Kasumi-1 (cell line): ENCODE measurements at regions not wholly inside any gene's neighbourhood (a gene's known extent, or its start where the extent isn't known, plus 50 kb on each side); places are given as distances from the start of the nearest gene placed in this dataset.
A peak's percentile ranks its signal among the peaks of the same experiment; 100 is the strongest.
"Not testable (repeated sequence)": the region's sequence is repeated elsewhere in the genome, so short reads cannot be mapped to it uniquely, and the experiment has no call there.

Experiments used
- DNase-seq, 2 experiments: peaks; one replicate each; lab custom pipeline; 2025; lab: John Stamatoyannopoulos, UW

DNA sequence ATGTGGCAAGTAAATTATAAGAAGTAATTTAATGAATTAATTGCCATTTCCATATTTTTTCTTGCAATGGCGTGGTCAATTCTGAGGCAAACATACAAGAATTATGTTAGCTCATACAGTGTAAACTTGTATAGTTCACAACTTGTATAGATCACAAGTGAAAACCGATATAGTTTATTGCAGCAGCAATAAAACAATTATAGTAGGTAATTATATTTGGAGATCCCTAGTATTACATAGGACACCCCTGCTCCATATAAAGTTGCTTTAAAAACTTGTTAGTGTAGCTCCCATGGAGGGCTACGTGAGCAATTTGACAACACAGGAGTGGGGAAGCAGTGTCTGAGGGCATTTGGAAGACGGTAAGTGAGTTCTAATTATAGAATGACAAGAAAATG, 288.2 kb downstream of the SOCS6 start:
- DNase-seq: no peak

DNA sequence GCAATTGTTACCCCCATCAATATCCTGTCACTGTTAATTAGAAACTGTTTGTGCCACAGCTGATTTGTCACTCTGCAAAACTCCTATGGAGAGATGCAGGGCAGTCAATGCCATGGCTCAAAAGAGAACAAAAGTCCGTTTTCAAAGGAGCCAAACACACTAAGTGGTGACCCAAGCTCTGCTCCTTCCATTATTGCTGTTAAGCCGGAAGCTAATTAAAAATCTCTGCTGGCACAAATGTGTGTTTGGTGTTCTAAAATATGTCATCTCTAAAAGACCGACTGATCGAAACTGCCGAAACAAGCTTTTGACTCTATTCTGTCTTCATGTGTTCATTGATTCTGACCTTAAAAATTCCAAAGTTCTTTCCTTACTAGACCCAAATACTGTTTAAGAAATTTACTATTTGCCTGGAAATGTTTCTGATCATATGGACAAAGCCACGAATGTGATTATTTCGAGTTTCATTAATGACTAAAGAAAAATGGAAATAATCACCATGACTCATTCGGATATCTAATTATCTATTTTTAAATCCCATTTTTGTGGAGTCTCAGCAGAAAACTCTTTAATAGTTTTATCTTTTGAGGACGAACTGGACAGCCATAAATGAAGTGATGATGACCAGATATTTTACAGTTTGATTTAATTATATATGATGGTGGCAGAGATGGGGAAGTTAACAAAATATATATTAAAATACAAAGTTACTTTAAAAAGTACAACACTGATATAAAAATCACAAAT, 287.6 kb downstream of the SOCS6 start:
- DNase-seq: no peak

DNA sequence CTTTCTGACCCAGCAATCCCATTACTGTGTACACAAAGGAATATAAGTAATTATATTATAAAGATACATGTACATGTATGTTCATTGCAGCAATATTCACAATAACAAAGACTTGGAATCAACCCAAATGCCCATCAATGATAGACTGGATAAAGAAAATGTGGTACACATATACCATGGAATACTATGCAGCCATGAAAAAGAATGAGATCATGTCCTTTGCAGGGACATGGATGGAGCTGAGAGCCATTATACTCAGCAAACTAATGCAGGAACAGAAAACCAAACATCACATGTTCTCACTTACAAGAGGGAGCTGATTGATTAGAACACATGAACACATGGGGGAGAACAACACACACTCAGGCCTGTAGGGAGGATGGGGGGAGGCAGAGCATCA, 286.1 kb downstream of the SOCS6 start:
- DNase-seq: not testable (repeated sequence)

DNA sequence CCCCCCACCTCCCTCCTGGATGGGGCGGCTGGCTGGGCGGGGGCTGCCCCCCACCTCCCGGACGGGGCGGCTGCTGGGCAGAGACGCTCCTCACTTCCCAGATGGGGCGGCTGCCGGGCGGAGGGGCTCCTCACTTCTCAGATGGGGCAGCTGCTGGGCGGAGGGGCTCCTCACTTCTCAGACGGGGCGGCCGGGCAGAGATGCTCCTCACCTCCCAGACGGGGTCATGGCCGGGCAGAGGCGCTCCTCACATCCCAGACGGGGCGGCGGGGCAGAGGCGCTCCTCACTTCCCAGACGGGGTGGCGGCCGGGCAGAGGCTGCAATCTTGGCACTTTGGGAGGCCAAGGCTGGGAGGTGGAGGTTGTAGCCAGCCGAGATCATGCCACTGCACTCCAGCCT, 280.8 kb downstream of the SOCS6 start:
- DNase-seq: not testable (repeated sequence)

DNA sequence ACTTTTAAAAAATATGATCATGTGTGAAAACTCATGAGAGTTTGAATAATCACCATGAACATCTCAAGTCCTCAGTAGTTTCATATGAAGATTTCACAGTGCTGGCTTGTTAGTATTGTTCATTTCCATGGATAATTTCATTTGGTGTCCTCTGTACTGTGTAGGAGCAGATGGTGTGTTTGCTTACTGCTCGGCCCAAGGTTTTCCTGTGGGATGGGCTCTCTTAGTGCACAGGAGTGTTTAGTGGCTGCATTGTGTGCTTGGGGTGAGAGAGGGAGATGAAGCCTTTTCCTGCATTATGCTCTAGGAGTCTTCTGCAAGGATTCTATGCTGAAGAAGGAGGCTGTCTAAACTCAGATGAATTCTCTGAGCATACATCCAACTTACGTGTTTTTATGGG, 270.6 kb downstream of the SOCS6 start:
- DNase-seq: no peak

DNA sequence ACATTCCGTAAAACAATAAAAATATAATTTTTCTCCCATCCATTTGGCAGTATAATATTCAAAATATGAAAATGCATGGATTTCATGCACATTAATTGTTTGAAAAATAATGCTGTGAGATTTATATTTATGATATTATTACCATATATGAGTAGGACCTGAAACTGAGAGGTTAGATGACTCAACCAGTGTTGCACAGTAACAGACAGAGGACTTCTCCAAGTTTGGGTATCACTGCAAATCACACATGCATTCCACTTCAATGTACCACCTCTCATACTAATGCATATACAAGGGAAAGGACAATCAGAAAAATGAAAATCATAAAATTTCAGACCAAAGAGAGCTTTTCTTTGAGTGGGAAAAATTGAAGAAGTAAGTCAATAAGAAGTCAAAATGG, 269.5 kb downstream of the SOCS6 start:
- no peak for DNase-seq

DNA sequence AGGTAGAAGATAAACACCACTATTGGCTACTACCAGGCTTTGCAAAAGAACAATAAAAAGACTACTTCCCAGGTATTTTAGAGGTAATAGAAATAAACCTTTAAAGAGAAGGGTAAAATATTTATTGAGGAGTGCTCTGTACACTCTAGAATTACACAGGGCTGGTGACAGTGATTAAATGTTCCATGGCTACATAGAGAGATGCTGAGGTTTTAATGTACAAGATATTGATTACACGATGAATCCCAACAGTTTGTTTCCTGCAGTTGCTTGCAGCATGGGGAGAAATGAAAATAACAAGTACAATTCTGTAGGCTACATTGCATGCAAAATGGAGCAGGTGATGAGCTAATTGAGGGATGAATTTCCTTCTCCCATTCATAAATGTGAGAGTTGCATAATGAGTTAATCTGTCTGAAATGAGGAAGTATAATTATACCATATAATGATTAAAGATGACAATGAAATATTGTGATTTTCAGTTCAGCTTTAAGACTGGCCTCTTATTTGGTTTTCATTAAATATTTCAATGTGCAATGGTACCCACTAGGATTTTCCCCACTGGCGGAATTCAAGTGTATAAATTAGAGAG, 266.1 kb downstream of the SOCS6 start:
- DNase-seq: no peak

DNA sequence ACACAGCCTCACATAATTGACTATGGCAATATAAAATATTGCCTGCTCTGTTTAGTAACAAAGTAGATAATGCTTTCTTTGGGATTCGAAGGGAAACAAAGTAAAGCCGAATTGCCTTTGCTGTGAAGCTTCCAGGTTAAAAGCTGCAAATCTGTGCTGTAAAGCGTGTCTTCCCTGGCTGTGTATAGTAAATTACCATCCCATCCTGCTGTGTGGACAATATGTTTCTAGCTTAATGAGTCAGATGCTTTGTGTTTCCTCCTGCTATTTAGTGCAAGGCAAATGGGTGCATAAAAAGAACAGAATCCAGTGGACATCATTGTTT, 265.1 kb downstream of the SOCS6 start:
- no peak for DNase-seq

DNA sequence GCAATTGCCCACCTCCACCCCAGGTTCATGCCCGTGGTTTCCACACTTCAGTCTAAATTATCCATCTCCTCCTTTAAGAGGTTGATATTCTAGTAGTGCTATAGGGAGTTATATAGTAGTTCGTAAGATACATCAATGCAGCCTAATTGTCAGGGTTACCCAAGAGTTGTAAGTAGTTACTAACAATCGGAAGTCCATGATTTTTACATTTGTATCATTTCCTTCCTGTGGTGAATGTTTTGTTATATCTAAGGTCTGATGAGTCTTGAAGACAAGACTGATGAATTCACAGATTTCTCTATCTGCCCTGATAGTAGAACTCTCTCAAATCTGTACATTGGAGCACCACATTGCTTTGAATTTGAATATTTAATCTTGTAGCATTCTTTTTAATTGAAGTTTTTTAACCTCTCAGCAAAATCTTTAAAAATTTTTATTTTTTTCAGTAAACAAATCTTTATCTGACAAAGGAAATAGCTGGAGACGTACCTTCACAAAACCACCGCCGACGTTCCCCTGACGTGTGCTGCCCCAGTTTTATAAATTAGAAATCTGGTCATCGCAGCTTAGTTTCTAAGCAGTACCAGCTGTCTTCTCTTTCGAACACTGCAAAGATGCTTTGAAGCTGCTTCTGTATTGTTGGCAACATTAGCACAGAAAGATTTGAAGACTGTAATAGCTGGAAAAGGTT, 264.5 kb downstream of the SOCS6 start:
- DNase-seq: peak; percentile 10 to 33

DNA sequence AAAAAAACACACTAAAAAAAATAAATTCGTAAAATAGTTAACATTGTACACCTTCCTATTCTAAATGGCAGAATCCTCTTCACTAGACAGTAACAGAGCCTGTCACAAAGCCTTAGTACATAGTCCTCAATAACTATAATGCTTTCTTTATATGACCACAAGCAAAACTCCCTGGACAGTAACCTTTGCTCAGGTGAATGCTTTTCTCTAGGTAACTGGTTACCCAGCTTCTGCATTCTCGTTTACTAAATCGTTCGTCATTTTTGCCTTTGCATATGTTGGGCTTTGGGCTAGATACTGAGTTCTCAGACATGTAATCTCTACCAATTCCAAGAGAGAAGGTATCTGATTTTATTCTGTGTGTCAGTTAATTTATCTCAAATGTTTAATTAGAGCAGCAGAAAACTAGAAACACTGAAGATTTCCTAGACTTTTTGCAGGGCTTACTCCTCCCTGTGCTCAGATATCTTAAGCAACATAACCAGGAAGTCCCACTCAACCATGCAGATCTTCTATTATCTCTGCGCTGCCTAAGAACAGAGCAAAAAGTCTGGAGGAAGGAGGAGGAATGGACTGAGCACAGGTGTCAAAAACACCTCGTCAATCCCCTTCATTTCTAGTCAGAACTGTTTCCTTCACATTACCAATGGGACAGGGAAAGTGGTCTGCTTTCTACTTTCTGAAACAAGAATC, 247.7 kb downstream of the SOCS6 start:
- no peak for DNase-seq

DNA sequence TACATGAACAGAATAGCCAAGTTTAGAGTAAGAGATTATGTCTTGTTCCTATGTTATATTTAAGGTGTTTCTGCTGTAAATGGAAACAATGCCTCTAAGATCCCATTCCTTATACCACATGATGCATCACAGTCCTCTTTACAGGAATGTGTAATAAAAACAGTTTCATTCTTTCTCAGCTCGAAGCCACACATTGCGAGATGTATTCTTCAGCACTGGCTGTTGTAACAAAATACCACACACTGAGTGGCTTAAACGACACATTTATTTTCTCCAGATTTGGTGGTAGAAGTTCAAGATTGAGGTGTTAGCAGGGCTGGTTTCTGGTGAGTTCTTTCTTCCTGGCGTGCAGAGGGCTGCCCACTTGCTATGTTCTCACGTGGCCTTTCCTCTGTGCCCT, 246.2 kb downstream of the SOCS6 start:
- DNase-seq: no peak

DNA sequence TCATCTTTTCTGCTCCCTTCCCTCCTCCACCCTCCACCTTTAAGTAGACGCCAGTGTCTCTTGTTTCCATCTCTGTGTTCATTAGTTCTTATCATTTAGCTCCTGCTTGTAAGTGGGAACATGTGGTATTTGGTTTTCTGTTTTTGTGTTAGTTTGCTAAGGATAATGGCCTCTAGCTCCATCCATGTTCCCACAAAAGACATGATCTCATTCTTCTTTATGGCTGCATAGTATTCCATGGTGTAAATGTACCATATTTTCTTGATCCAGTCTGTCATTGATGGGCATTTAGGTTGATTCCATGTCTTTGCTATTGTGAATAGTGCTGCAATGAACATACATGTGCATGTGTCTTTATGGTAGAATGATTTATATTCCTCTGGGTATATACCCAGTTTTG, 236.5 kb downstream of the SOCS6 start:
- not testable (repeated sequence) for DNase-seq

DNA sequence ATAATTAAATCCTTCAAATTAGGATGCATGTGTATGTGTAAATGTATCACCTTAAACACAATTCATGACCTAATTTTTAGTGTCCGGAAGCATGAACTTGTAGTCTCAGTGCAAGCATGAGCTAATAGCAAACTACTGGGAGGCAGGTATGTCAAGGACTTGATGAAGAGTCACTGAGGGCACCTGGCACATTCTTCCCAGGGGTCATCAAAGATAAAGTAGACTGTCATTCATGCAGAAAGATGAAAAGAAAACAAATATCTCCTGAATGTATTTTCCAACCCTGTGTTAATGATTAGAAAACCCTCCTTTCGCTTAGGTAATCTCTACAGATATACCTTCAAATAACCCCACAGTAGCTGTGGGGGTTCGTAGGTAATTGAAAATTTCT, 234.9 kb downstream of the SOCS6 start:
- no peak for DNase-seq

DNA sequence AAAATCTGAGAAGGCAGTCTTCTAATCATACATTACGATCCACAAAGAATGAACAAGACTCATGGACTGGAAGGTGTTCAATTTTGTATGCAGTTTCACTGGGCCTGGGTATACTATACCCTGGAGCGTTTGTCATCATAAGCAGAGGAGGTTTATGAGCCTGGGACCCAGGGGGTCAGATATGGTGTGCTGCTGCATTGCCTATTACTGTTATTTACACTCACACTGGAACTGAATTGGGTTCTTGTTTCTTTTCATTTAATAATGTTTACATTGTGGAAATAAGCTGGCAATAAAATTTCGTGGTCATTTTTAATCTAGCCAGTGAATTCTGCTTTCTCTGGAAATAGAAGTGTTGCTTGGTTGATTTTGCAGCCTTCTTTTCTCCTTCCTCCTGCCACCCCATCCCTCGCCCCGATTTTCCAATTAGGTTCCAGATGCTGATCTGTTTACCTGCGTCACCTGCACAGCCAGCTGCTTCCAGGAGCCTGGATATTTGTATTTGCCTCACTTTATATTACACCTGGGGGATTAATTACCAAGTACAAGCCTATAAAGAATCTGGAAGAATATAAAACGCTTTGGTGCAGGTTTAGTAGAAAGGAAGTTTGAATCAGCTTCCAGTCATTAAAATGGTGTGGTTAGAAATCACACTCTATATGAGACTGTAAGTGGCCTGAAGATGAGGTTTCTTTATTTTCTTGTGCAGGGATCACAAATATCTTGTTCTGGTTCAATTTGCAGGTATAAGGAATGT, 234.4 kb downstream of the SOCS6 start:
- no peak for DNase-seq

DNA sequence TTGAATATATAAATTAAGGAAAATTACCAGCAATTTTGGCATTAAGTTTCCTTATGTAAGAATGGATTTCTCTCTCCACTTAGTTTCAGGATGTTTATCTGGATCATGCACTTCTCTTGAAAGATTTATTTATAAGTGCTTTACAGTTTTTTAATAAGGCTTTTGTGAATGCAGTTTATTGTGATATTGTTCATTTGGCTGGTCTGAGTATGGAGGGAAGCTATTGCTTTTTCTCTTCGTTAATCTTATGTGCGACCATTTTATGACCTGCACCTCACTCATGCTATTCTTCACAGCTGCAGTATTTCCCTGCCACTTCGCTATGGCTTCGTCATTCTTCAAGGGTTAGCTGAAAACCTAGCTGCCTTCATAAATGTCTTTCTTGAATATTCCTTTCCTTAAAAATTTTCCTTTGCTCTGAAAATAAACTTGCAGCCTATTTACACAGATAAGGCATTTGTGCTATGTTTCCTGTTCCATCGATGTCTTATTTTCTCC, 233.4 kb downstream of the SOCS6 start:
- no peak for DNase-seq

DNA sequence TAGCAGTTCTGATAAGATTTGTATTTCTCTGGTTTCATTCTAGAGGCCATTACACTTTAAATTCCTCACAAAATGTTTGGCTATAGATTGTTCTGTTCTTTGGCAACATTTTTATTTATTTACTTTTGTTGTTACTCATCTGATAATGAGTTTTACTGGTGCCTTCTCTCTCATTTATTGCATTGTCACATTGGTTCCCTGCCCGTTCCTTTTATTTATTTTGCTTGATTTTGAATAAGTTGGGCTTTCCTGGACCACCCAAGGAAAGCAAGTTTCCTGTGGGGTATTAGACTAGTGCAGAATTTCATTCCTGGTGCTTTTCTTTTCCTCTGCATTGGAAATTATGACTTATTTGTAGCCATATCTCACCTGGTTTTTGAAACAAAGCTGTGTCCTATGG, 232.0 kb downstream of the SOCS6 start:
- no peak for DNase-seq

DNA sequence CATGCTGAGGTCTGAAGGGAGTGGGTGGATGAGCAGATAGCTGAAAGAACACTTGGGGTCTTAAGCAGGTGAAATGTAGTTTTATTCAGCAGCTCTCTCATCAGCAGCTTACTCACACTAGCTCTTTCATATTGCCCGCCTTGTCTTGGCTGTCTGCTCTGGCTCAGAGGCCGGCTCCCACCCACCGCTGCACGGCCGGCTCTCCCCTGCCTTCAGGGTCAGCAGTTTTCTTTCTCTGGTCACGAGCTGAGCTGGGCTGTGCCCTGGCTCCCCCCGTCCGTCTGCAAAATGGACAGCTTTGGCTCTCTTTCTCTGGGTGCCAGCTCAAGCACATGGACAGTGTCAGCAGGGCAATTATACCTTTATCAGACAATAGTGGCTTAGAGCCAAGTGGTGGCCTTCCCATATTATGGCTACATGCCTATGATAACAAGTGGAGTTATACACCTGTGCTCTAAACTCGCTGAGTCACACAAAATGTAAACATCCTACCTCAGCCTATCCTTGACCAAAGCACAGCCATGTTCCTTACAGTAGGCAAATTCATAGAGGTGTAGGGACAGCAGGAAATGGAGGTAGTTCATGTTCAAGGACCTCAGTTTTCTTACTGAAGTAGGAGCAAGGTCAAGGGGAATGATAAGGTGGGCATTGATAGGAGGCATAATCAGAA, 224.8 kb downstream of the SOCS6 start:
- no peak for DNase-seq

DNA sequence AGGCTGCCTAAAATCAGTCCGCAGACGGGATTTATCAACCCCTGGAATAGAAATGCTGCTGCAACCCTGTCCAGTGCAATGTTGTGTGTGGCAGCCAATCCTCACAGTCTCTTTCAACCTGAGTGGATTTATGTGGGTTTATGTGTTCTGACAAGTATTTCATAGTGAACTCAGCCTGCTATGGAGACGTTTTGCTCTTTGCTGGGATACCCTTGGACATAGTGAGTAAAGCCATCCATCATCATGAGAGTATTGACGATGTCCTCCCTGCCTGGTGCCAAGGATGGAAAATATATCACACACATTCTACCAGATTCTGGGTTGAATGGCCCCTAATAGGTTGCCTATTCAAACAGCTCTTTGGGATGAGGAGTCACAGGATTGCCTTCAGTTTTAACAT, 219.1 kb downstream of the SOCS6 start:
- DNase-seq: no peak

DNA sequence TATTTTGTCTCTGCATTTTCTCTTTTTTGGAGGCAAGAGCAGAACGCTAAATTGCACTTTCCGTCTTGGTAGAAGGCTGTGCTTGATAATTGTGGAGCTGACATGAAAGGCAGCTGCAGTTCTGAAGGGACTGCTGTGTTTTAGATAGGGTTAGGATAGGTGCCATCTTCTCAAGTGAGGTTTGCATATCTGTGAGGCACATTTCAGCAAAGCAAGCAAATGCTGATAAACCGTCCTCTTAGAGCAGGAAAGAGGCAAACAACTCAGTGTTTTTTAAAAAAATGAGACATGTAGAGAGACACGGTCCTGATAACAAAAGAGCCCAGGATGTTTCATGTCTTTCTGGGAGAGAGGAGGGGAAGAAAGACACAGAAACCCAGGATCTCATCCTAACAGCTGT, 217.7 kb downstream of the SOCS6 start:
- DNase-seq: no peak

DNA sequence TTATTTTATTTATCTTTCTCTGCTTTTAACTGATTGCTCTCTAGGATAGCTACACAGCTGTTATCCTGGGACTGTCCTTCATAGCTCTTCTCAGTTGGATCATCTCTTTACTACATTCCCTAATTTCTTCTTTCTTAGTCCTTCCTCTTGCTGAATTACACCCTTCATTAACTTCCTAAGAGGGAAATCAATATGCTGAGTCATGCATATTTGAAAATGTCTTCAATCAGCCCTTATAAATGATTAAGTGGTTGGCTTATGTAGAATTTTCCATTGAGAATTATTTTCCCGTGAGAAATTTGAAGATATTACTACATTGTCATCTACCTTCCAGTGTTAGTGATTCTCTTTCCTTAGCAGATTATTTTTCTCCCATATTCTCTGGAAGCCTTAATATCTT, 214.2 kb downstream of the SOCS6 start:
- no peak for DNase-seq

DNA sequence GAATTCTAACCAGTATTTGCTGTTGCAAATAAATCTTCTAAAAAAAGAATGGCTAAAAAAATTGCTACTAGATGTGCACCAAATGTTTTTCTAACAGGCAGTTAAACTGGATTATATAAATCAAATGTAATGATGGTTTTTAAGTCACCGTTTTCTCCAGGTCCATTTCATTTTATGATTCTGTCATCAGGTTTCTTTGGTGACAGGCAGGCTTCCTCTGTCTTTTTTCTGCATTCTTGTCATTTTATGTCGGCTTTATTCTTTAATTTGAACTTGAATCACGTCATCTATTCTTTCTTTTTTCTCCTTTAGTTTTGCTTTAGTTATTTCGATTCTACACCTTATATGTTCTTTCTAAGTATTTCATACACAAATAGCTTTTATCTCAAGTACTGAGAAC, 212.5 kb downstream of the SOCS6 start:
- DNase-seq: no peak

DNA sequence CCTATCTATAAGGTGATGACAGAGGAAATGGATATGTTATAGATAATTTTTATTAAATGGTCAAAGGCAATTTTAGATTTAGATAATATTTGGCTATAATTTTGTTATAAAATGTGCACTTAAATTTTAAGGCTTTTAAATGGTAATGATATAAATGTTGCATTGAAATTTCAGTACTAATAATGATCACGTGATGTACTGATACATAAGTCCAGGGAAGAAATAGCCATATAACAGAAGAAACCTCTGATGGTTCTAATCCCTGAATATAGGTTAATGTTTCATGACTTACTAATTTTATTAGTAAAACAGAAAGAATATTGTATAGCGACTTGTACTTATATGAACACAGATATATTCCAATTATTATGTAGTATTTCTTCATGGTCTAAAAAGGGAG, 211.9 kb downstream of the SOCS6 start:
- DNase-seq: no peak
